CD14-positive monocyte (primary cell): ENCODE measurements at regions not wholly inside any gene's neighbourhood (a gene's known extent, or its start where the extent isn't known, plus 50 kb on each side); places are given as distances from the start of the nearest gene placed in this dataset.

Experiments
- DNase-seq, 3 donors: peaks; one replicate each; pipeline ENCODE4 v3.0.0-alpha.2; 2011 to 2022
- H2AFZ ChIP-seq: 2 replicates; pipeline ENCODE4 v1.6.0; 2012; ENCODE audit warnings: mild to moderate bottlenecking, low read depth, low read length, inconsistent platforms; ENCODE audit not compliant: insufficient read depth, poor library complexity, severe bottlenecking
- H3K27ac ChIP-seq, 2 donors: 1 replicate in 1 of 2; 2 replicates in 1 of 2; pipeline ENCODE4 v1.5.1; 2012 to 2013; ENCODE audit warnings: low read length in 2 of 2, control low read depth in 1 of 2, inconsistent platforms in 1 of 2, low read depth in 1 of 2, mild to moderate bottlenecking in 1 of 2
- H3K27me3 ChIP-seq, 2 donors: one replicate each; pipeline versions ENCODE4 v1.6.0 to v1.6.1; 2011 to 2013; ENCODE audit warnings: low read length in 2 of 2; ENCODE audit not compliant: control insufficient read depth in 2 of 2, insufficient read depth in 2 of 2
- H3K36me3 ChIP-seq, 2 donors: replicated peaks in 1 of 2; 1 replicate in 1 of 2; 2 replicates in 1 of 2; pipeline versions ENCODE4 v1.5.1 to v1.6.1; 2012 to 2013; ENCODE audit warnings: low read length in 2 of 2, control low read depth in 1 of 2, inconsistent platforms in 1 of 2, mild to moderate bottlenecking in 1 of 2; ENCODE audit not compliant: insufficient read depth in 2 of 2, control insufficient read depth in 1 of 2
- H3K4me1 ChIP-seq, 2 donors: 1 replicate in 1 of 2; 2 replicates in 1 of 2; pipeline versions ENCODE4 v1.5.1 to v1.6.1; 2012 to 2013; ENCODE audit warnings: low read length in 2 of 2, control low read depth in 1 of 2, inconsistent platforms in 1 of 2, mild to moderate bottlenecking in 1 of 2, moderate library complexity in 1 of 2; ENCODE audit not compliant: insufficient read depth in 2 of 2, control insufficient read depth in 1 of 2
- H3K4me2 ChIP-seq: replicated peaks from 2 replicates; pipeline ENCODE3; 2012; ENCODE audit warnings: low read length, moderate library complexity, mild to moderate bottlenecking; ENCODE audit not compliant: poor library complexity, severe bottlenecking; ENCODE audit errors: extremely low read depth
- H3K4me3 ChIP-seq, 3 experiments: fragments of 200-600 bp in 1 of 3; sonication (generic) in 1 of 3; replicated peaks in 1 of 3; 1 replicate in 2 of 3; 2 replicates in 1 of 3; pipeline ENCODE4 v1.5.1; 2011 to 2013; ENCODE audit warnings: low read length in 3 of 3, mild to moderate bottlenecking in 3 of 3, control low read depth in 2 of 3, low read depth in 2 of 3, inconsistent platforms in 1 of 3, moderate library complexity in 1 of 3
- H3K79me2 ChIP-seq: 2 replicates; pipeline ENCODE4 v1.6.0; 2012; ENCODE audit warnings: mild to moderate bottlenecking, control low read depth, inconsistent platforms, low read length, moderate library complexity; ENCODE audit not compliant: insufficient read depth
- H3K9ac ChIP-seq: 2 replicates; pipeline ENCODE4 v1.6.0; 2017; ENCODE audit warnings: low read length, mild to moderate bottlenecking; ENCODE audit not compliant: insufficient read depth, poor library complexity, severe bottlenecking
- H3K9me3 ChIP-seq, 2 donors: replicated peaks in 1 of 2; 1 replicate in 1 of 2; 2 replicates in 1 of 2; pipeline versions ENCODE4 v1.5.1 to v1.6.1; 2012 to 2013; ENCODE audit warnings: low read length in 2 of 2, control low read depth in 1 of 2; ENCODE audit not compliant: control insufficient read depth in 1 of 2, insufficient read depth in 1 of 2
- H4K20me1 ChIP-seq: 2 replicates; pipeline ENCODE4 v1.6.0; 2012; ENCODE audit warnings: mild to moderate bottlenecking, low read length, control low read depth, moderate library complexity; ENCODE audit not compliant: insufficient read depth
- H3K27ac Mint-ChIP-seq, 7 donors: one replicate each; pipeline ENCODE4 v1.8.0; 2020; ENCODE audit warnings: mild to moderate bottlenecking in 7 of 7, mixed read lengths in 7 of 7, moderate library complexity in 6 of 7, inconsistent platforms in 2 of 7
- H3K27me3 Mint-ChIP-seq, 3 donors: one replicate each; pipeline ENCODE4 v1.8.0; 2021 to 2022; ENCODE audit warnings: low read depth in 3 of 3, mild to moderate bottlenecking in 3 of 3, mixed read lengths in 3 of 3, moderate library complexity in 3 of 3, inconsistent platforms in 1 of 3
- H3K36me3 Mint-ChIP-seq, 2 donors: one replicate each; pipeline ENCODE4 v1.8.0; 2020; ENCODE audit warnings: mixed read lengths in 2 of 2, inconsistent platforms in 1 of 2, mild to moderate bottlenecking in 1 of 2
- H3K4me1 Mint-ChIP-seq: one replicate; pipeline ENCODE4 v1.8.0; 2020; ENCODE audit warnings: mild to moderate bottlenecking, mixed read lengths
- H3K4me3 Mint-ChIP-seq, 2 donors: one replicate each; pipeline ENCODE4 v1.8.0; 2020; ENCODE audit warnings: mild to moderate bottlenecking in 2 of 2, mixed read lengths in 2 of 2, moderate library complexity in 1 of 2
- H3K9me3 Mint-ChIP-seq, 7 donors: one replicate each; pipeline ENCODE4 v1.8.0; 2020 to 2022; ENCODE audit warnings: mixed read lengths in 7 of 7, mild to moderate bottlenecking in 6 of 7, moderate library complexity in 6 of 7, inconsistent platforms in 2 of 7
- WGBS: methylation state at CpG from one replicate; pipeline ENCODE4 v1.1.5; 2013; ENCODE audit warnings: missing lambda C conversion rate; ENCODE audit not compliant: insufficient coverage; 5-methylcytosine and 5-hydroxymethylcytosine counted together
- intact Hi-C, 2 donors: fragments of 100-400 bp; cut with micrococcal nuclease; formaldehyde crosslinking; loops; one replicate each; pipeline versions ENCODE4 v1.15.0 to v1.15.1; 2023
- TF ChIP-seq, protein P1 (sequence below): fragments of 200-600 bp; IDR thresholded peaks from one replicate; pipeline ENCODE4 v1.8.0; 2022; ENCODE audit warnings: antibody characterized with exemption, mild to moderate bottlenecking

DNA sequence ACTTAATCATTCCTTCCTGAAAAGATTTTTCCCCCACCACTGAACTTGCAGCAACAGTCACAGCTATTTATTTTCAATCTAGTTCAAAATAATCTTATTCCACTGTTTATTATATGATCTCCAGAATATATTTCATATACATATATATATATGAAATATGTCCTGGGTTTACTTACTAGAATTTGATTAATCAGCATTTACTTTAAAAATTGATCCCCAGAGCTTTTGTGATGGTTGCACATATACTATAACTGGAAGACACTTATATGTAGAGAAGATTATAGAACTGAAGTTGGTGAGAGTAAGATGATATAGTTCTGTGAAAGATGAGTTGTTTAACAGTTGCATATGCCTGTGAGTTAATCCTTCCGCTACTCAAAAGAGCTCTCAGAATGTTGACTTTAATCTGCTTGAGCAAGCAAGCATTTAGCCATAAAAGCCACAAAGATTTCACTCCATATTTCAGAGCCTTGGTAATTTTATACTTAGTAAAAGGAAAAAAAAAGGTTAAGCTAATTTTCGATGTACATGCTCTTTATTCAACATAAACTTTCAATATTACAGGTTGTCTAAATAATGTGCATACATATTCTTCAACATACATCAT, 399.3 kb upstream of the CDH9 start:
- H3K27me3 Mint-ChIP-seq, result peaks cover 0 to 1% (median 0%) of the 10 kb centered on the region in 3 donors
- H3K36me3 Mint-ChIP-seq, result no peaks in the 10 kb centered on the region
- H3K36me3 ChIP-seq, result no peaks in the 10 kb centered on the region
- intact Hi-C loops, result no loop called here
- H3K4me2 ChIP-seq, result no peak overlapping the region
- H3K4me1 Mint-ChIP-seq, result no peaks in the 10 kb centered on the region
- no peak overlapping the region for H3K9ac ChIP-seq
- no peak overlapping the region for H3K4me3 ChIP-seq
- H3K27me3 ChIP-seq, result no peaks in the 10 kb centered on the region
- no peaks in the 10 kb centered on the region for H4K20me1 ChIP-seq
- no peak overlapping the region for H3K27ac ChIP-seq
- no peak overlapping the region for H3K4me3 Mint-ChIP-seq
- no CpG with 5 or more reads among the region's 2 CpGs for WGBS
- DNase-seq, result no peak
- H3K9me3 Mint-ChIP-seq, result peaks cover 2 to 17% (median 5%) of the 10 kb centered on the region in 7 donors
- TF ChIP-seq, protein P1, sequence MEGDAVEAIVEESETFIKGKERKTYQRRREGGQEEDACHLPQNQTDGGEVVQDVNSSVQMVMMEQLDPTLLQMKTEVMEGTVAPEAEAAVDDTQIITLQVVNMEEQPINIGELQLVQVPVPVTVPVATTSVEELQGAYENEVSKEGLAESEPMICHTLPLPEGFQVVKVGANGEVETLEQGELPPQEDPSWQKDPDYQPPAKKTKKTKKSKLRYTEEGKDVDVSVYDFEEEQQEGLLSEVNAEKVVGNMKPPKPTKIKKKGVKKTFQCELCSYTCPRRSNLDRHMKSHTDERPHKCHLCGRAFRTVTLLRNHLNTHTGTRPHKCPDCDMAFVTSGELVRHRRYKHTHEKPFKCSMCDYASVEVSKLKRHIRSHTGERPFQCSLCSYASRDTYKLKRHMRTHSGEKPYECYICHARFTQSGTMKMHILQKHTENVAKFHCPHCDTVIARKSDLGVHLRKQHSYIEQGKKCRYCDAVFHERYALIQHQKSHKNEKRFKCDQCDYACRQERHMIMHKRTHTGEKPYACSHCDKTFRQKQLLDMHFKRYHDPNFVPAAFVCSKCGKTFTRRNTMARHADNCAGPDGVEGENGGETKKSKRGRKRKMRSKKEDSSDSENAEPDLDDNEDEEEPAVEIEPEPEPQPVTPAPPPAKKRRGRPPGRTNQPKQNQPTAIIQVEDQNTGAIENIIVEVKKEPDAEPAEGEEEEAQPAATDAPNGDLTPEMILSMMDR, result no peak
- peaks cover 0 to 8% of the 10 kb centered on the region in 2 donors for H3K9me3 ChIP-seq
- H3K27ac Mint-ChIP-seq, result no peak overlapping the region
- H3K79me2 ChIP-seq, result no peaks in the 10 kb centered on the region
- no peak overlapping the region for H2AFZ ChIP-seq
- no peaks in the 10 kb centered on the region for H3K4me1 ChIP-seq

DNA sequence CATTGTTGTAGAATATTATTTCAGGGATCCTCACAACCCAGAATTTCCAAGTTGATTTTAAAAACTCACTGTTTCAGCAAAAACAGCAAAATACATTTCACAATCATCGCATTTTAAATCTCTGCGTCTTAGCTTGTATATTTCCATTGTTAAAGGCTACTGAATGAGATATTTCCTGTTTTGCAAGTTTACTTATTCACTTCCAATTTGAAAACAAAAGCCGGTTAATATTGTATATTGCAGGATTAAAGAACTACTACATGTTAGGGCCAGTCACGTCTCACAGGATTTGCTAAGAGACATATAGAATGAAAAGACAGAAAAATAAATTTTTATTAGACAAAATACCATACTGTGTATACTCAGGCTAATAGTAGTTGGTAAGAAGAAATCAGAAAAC, 395.9 kb upstream of the CDH9 start:
- TF ChIP-seq, protein P1, result no peak
- Histone ChIP-seq H3K36me3 (no peaks in the 10 kb centered on the region), H3K4me3 (no peak overlapping the region), H3K4me1 (no peaks in the 10 kb centered on the region), H3K9ac (no peak overlapping the region), H3K79me2 (no peaks in the 10 kb centered on the region), H3K27ac (no peak overlapping the region), H4K20me1 (no peaks in the 10 kb centered on the region), H3K4me2 (no peak overlapping the region), H2AFZ (no peak overlapping the region), H3K9me3 (peaks cover 0 to 5% of the 10 kb centered on the region in 2 donors), H3K27me3 (no peaks in the 10 kb centered on the region)
- WGBS, result no CpG with 5 or more reads among the region's 4 CpGs
- peaks cover 3 to 24% (median 4%) of the 10 kb centered on the region in 7 donors for H3K9me3 Mint-ChIP-seq
- H3K4me1 Mint-ChIP-seq, result no peaks in the 10 kb centered on the region
- peaks cover 0 to 1% (median 0%) of the 10 kb centered on the region in 3 donors for H3K27me3 Mint-ChIP-seq
- intact Hi-C loops, result no loop called here
- no peak overlapping the region for H3K4me3 Mint-ChIP-seq
- H3K36me3 Mint-ChIP-seq, result no peaks in the 10 kb centered on the region
- no peak overlapping the region for H3K27ac Mint-ChIP-seq
- DNase-seq, result no peak
